CD4-positive, alpha-beta memory T cell (primary cell): ENCODE measurements at regions not wholly inside any gene's neighbourhood (a gene's known extent, or its start where the extent isn't known, plus 50 kb on each side); places are given as distances from the start of the nearest gene placed in this dataset.

Experiments used
- CTCF ChIA-PET: fragments of 350-600 bp; sonication (Branson Sonifier 250); formaldehyde crosslinking; loops from one replicate; lab custom pipeline; 2021; ENCODE audit warnings: inconsistent platforms; ENCODE audit not compliant: partially characterized antibody; lab: Charles Lee
- POLR2A ChIA-PET: fragments of 350-600 bp; sonication (Branson Sonifier 250); formaldehyde crosslinking; loops from one replicate; lab custom pipeline; 2021; ENCODE audit not compliant: partially characterized antibody; lab: Charles Lee
- DNase-seq, 5 donors: peaks; one replicate each; pipeline versions ENCODE4 v3.0.0 to v3.0.0-alpha.2; 2020 to 2022; ENCODE audit warnings: mixed read lengths in 1 of 5
- H3K27ac ChIP-seq: one replicate; pipeline ENCODE4 v1.7.0; 2013; ENCODE audit warnings: low read depth, low read length
- H3K27me3 ChIP-seq: 2 replicates; pipeline ENCODE4 v1.7.0; 2013; ENCODE audit warnings: mild to moderate bottlenecking, low read length, moderate library complexity; ENCODE audit not compliant: insufficient read depth
- H3K36me3 ChIP-seq: 2 replicates; pipeline ENCODE4 v1.7.0; 2013; ENCODE audit warnings: mild to moderate bottlenecking, low read length, moderate library complexity; ENCODE audit not compliant: insufficient read depth
- H3K4me1 ChIP-seq: 2 replicates; pipeline ENCODE4 v1.7.0; 2013; ENCODE audit warnings: mild to moderate bottlenecking, low read length, moderate library complexity; ENCODE audit not compliant: insufficient read depth
- H3K4me3 ChIP-seq, 2 donors: one replicate each; pipeline ENCODE4 v1.7.0; 2013; ENCODE audit warnings: low read length in 2 of 2, mild to moderate bottlenecking in 1 of 2
- H3K9me3 ChIP-seq, 2 donors: one replicate each; pipeline ENCODE4 v1.7.0; 2013; ENCODE audit warnings: low read length in 2 of 2, control low read depth in 1 of 2; ENCODE audit not compliant: control insufficient read depth in 1 of 2
- H3K27ac Mint-ChIP-seq, 7 donors: one replicate each; pipeline ENCODE4 v1.8.0; 2020 to 2021; ENCODE audit warnings: mixed read lengths in 7 of 7, mild to moderate bottlenecking in 6 of 7, inconsistent platforms in 3 of 7, moderate library complexity in 3 of 7
- H3K27me3 Mint-ChIP-seq, 2 donors: one replicate each; pipeline ENCODE4 v1.8.0; 2020 to 2021; ENCODE audit warnings: mixed read lengths in 2 of 2
- H3K36me3 Mint-ChIP-seq, 2 donors: one replicate each; pipeline ENCODE4 v1.8.0; 2020 to 2021; ENCODE audit warnings: mixed read lengths in 2 of 2, inconsistent platforms in 1 of 2, mild to moderate bottlenecking in 1 of 2
- H3K4me1 Mint-ChIP-seq, 4 donors: one replicate each; pipeline ENCODE4 v1.8.0; 2020 to 2021; ENCODE audit warnings: mixed read lengths in 4 of 4, mild to moderate bottlenecking in 1 of 4
- H3K4me3 Mint-ChIP-seq, 8 donors: one replicate each; pipeline ENCODE4 v1.8.0; 2020 to 2021; ENCODE audit warnings: mixed read lengths in 8 of 8, mild to moderate bottlenecking in 7 of 8, moderate library complexity in 6 of 8, inconsistent platforms in 3 of 8
- H3K9me3 Mint-ChIP-seq, 8 donors: one replicate each; pipeline ENCODE4 v1.8.0; 2020 to 2021; ENCODE audit warnings: mixed read lengths in 8 of 8, mild to moderate bottlenecking in 5 of 8, inconsistent platforms in 3 of 8, moderate library complexity in 1 of 8
- intact Hi-C: fragments of 100-400 bp; cut with micrococcal nuclease; formaldehyde crosslinking; loops from one replicate; pipeline ENCODE4 v1.15.1; 2023

DNA sequence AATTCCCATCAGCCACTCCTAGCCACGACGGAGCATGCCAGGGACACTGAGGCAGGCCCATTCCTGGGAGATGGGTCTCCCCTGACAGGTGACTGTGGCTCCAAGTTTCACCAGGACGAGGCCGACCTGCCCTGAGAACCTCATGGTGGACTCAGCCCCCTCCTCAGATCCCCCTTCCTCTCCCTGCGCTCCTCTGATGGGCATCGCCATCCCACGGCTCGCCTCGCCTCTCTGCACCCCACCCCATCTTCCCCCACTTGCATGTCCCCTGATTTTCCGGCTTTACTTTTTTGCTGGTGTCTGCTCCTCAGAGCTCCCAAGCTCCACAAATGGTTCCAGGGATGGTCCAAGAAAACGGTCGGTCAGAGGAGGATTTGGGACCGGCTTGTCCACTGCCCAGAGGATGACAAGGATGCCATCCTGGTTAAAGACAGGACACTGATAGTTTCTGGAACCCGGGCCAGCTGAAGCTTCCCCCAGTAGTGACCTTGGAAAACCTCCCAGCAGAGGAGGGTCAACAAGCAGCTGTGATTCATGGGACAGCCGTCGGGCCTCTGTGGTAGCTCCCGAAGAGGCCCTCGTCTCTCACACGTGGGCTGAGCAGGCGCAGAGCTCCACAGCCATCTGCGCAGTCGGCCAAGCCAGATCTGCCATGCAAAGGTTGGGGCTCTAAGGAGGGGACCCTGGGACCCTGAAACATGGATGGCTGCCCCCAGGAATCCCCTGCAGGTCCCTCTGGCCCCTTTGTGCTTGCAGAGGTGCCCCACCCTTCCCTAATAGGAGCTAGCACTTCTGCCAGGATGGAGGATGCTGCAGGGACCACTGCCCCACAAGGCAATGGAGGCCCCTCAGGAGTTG, 87.8 kb upstream of the SLC66A3 start:
- Histone ChIP-seq H3K4me3 (no peak overlapping the region), H3K27me3 (no peaks in the 10 kb centered on the region), H3K36me3 (no peaks in the 10 kb centered on the region), H3K27ac (no peak overlapping the region), H3K9me3 (no peaks in the 10 kb centered on the region), H3K4me1 (peaks cover 15% of the 10 kb centered on the region)
- intact Hi-C loops, result no loop called here
- Mint-ChIP-seq H3K27ac (no peak overlapping the region), H3K36me3 (peaks cover 0 to under 1% of the 10 kb centered on the region in 2 donors), H3K4me3 (no peak overlapping the region), H3K27me3 (peaks cover 9 to 13% of the 10 kb centered on the region in 2 donors), H3K9me3 (peaks cover 1 to 14% (median 7%) of the 10 kb centered on the region in 8 donors), H3K4me1 (peaks cover 4 to 11% (median 8%) of the 10 kb centered on the region in 4 donors)
- DNase-seq, result no peak
- ChIA-PET POLR2A (no interaction called here), CTCF (no interaction called here)

DNA sequence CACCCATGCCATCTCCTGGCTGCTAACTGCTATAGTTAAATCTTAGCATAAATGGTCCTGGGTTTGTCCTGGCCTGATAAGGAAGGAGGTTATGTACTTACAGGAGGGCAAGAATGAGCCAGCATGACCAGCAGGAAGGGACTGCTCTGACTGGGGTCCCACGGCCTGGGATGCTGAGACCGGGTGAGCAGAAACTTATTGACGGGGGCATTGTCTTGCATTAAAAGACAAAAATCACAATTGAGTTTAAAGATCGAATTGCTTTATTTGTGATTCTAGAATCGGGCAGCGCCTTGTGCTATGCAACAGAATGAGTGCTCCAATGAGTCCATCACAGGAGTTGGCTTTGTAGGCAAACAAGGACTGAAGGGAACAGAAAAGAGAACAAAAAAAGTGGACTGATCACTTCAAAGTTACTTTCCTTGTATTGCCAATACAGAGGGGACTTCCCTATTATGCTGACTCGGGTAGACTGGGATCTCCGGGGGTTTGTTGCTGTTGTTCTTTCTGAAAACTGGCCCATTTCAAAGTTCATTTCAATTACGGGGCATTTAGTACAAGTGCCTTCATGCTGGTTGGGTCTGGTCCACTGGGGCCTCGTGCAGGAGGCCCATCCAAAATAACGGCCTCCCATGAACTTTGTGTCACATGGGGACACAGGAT, 87.1 kb upstream of the SLC66A3 start:
- Mint-ChIP-seq H3K27me3 (peaks cover 6 to 9% of the 10 kb centered on the region in 2 donors), H3K36me3 (no peaks in the 10 kb centered on the region), H3K4me1 (peaks cover 7 to 15% (median 12%) of the 10 kb centered on the region in 4 donors), H3K27ac (no peak overlapping the region), H3K9me3 (peaks cover 0 to 7% (median 2%) of the 10 kb centered on the region in 8 donors), H3K4me3 (no peak overlapping the region)
- Histone ChIP-seq H3K36me3 (no peaks in the 10 kb centered on the region), H3K4me1 (peaks cover 21% of the 10 kb centered on the region), H3K4me3 (no peak overlapping the region), H3K9me3 (no peaks in the 10 kb centered on the region), H3K27me3 (no peaks in the 10 kb centered on the region), H3K27ac (no peak overlapping the region)
- CTCF ChIA-PET, result no interaction called here
- DNase-seq, result no peak
- intact Hi-C loops, result no loop called here
- POLR2A ChIA-PET, result no interaction called here

DNA sequence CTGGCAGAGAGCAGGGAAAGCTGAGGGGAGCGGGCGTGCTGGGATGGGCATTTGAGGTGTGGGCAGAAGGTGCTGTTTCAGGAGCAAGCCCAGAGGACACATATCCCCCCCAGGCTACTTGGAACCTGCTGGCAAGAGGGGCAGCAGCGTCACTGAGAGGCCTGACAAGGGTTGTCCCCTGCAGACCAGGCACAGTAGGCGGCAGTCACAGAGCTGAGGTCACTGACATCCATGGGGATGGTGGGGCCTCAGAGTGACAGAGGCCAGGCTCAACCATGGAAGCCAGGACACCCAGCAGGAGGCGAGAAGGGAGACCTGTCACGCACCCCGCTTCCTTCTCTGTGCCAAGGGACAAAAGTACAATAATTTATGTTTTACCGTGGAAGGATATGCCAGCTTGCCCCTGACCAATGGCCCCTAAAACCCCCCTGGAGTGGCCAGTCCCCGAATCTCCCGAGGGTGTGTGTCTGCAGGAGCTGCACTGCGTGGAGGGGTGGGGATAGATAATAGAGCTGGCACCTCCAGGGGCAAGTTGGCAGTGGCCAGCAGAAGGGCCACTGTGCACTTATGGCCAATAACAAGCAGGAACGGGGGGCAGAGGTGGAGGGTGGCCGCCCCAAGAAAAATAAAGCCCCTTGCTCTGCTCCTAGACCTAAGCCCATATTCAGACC, 86.3 kb upstream of the SLC66A3 start:
- H3K36me3 ChIP-seq, result no peaks in the 10 kb centered on the region
- no peak overlapping the region for H3K4me3 ChIP-seq
- Mint-ChIP-seq H3K27me3 (peaks cover 5 to 8% of the 10 kb centered on the region in 2 donors), H3K9me3 (peaks cover 0 to 4% (median 0%) of the 10 kb centered on the region in 8 donors), H3K27ac (no peak overlapping the region), H3K4me1 (peaks cover 7 to 16% (median 12%) of the 10 kb centered on the region in 4 donors), H3K4me3 (no peak overlapping the region), H3K36me3 (no peaks in the 10 kb centered on the region)
- peaks cover 24% of the 10 kb centered on the region for H3K4me1 ChIP-seq
- no peak for DNase-seq
- H3K27ac ChIP-seq, result no peak overlapping the region
- H3K9me3 ChIP-seq, result no peaks in the 10 kb centered on the region
- H3K27me3 ChIP-seq, result no peaks in the 10 kb centered on the region
- ChIA-PET POLR2A (no interaction called here), CTCF (no interaction called here)
- intact Hi-C loops, result no loop called here

DNA sequence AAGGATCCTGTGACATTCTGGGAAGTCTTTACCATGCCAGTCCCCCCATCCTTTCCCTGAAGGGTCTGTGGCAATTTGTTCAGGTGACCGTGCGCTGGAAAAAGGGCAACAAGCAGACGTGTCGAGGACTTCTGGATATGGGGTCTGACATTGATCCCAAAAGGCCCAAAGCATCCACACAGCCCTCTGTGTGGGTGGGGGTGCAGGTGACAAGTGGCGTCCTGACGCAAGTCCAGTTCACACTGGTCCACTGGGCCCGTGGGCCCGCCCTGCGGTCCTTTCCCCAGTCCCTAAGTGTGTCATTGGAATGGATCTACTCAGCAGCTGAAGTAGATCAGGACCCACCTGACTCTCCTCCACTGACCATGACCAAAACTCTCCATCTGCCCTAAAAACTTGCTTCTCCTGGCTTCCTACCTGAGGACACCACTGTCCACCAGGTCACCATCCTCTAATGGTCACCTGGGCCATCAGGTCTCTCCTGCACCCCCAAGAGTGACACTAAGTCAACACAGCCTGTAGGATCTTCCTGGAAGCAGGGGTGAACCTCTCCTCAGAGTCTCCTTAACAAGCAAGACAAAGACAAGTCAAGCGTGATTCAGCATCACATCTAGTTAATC, 85.6 kb upstream of the SLC66A3 start:
- ChIA-PET POLR2A (no interaction called here), CTCF (interaction anchor here (0.8 kb wide), 1 partner anchor 226 kb away, joined by 3 read pairs; no protein-coding TSS in a partner anchor)
- Histone ChIP-seq H3K4me3 (no peak overlapping the region), H3K27ac (no peak overlapping the region), H3K36me3 (no peaks in the 10 kb centered on the region), H3K27me3 (no peaks in the 10 kb centered on the region), H3K4me1 (peaks cover 24% of the 10 kb centered on the region), H3K9me3 (no peaks in the 10 kb centered on the region)
- H3K27ac Mint-ChIP-seq, result no peak overlapping the region
- H3K4me3 Mint-ChIP-seq, result no peak overlapping the region
- H3K27me3 Mint-ChIP-seq, result peaks cover 5 to 8% of the 10 kb centered on the region in 2 donors
- H3K36me3 Mint-ChIP-seq, result no peaks in the 10 kb centered on the region
- DNase-seq, result no peak
- peaks cover 0 to 4% (median 0%) of the 10 kb centered on the region in 8 donors for H3K9me3 Mint-ChIP-seq
- peaks cover 7 to 16% (median 12%) of the 10 kb centered on the region in 4 donors for H3K4me1 Mint-ChIP-seq
- intact Hi-C loops, result no loop called here

DNA sequence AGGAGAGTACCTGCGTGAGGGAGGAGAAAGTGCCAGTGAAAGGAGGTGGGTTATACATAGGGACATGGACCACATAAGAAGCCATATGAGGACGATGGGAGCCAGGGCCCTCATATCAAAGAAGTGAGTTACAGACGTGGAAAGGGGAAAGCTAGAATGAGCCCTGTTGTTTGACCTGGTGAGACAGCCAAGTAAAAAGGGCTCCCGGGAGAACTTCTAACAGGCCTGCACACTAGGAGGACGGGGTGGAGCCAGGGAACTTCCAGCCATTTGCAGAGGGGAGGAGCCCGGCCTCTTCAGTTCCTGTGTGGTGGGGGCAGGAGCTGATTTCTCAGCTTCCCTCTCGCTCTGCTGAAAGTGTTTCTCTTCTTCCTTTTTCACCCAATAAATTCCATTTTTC, 84.1 kb upstream of the SLC66A3 start:
- Histone ChIP-seq H3K4me1 (peaks cover 24% of the 10 kb centered on the region), H3K36me3 (no peaks in the 10 kb centered on the region), H3K9me3 (no peaks in the 10 kb centered on the region), H3K27ac (no peak overlapping the region), H3K27me3 (no peaks in the 10 kb centered on the region), H3K4me3 (no peak overlapping the region)
- intact Hi-C loops, result no loop called here
- Mint-ChIP-seq H3K4me1 (peaks cover 7 to 16% (median 12%) of the 10 kb centered on the region in 4 donors), H3K4me3 (peak overlapping the region in 3 of 8 donors; percentile 0 to 4 (median 2)), H3K9me3 (peaks cover 0 to 4% (median 0%) of the 10 kb centered on the region in 8 donors), H3K27me3 (peaks cover 3 to 4% of the 10 kb centered on the region in 2 donors), H3K27ac (peak overlapping the region in 1 of 7 donors; percentile 76), H3K36me3 (no peaks in the 10 kb centered on the region)
- ChIA-PET POLR2A (no interaction called here), CTCF (no interaction called here)
- no peak for DNase-seq

DNA sequence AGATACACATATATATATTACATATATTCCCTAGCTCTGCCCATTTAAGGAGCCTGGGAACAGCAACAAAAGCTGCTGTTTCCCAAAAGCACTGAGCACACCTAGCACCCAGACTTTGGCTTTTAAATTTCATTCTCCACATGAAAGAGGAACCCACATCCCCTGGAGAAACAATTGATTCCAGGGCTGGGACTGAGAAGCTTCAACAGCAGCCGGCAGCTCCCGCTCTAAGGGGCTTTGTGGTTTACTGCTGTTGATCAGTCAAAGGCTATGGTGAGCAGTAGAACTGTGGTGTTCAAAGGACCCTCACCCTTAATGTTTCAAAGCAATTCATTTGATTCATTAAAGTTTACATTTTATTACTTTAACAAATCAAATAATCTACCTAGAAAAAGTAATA, 83.3 kb upstream of the SLC66A3 start:
- no peaks in the 10 kb centered on the region for H3K36me3 Mint-ChIP-seq
- intact Hi-C loops, result no loop called here
- POLR2A ChIA-PET, result no interaction called here
- CTCF ChIA-PET, result interaction anchor here (1.7 kb wide), 1 partner anchor 58 kb away, joined by 5 read pairs; no protein-coding TSS in a partner anchor
- H3K27ac Mint-ChIP-seq, result no peak overlapping the region
- peaks cover 4 to 5% of the 10 kb centered on the region in 2 donors for H3K27me3 Mint-ChIP-seq
- Histone ChIP-seq H3K4me1 (peaks cover 24% of the 10 kb centered on the region), H3K36me3 (no peaks in the 10 kb centered on the region), H3K27ac (no peak overlapping the region), H3K9me3 (no peaks in the 10 kb centered on the region), H3K4me3 (no peak overlapping the region), H3K27me3 (no peaks in the 10 kb centered on the region)
- H3K4me3 Mint-ChIP-seq, result peak overlapping the region in 1 of 8 donors; percentile 63
- peaks cover 0 to 4% (median 0%) of the 10 kb centered on the region in 8 donors for H3K9me3 Mint-ChIP-seq
- H3K4me1 Mint-ChIP-seq, result peaks cover 7 to 16% (median 12%) of the 10 kb centered on the region in 4 donors
- no peak for DNase-seq
